HFF-Myc (cell line): ENCODE measurements at regions not wholly inside any gene's neighbourhood (a gene's known extent, or its start where the extent isn't known, plus 50 kb on each side); places are given as distances from the start of the nearest gene placed in this dataset.

ENCODE experiments used
- DNase-seq: peaks from one replicate; pipeline ENCODE4 v3.0.0-alpha.2; 2011; ENCODE audit warnings: low read depth; ENCODE audit errors: extremely low read depth
- H3K4me3 ChIP-seq: replicated peaks from 2 replicates; pipeline ENCODE4 v1.5.1; 2011; ENCODE audit warnings: low read depth, mild to moderate bottlenecking, control low read depth, low read length
- TF ChIP-seq, protein P1 (sequence below): IDR thresholded peaks from 2 replicates; pipeline ENCODE4 v1.5.1; 2012; ENCODE audit warnings: mild to moderate bottlenecking, low read depth, low read length, control low read depth; ENCODE audit errors: missing control alignments

DNA sequence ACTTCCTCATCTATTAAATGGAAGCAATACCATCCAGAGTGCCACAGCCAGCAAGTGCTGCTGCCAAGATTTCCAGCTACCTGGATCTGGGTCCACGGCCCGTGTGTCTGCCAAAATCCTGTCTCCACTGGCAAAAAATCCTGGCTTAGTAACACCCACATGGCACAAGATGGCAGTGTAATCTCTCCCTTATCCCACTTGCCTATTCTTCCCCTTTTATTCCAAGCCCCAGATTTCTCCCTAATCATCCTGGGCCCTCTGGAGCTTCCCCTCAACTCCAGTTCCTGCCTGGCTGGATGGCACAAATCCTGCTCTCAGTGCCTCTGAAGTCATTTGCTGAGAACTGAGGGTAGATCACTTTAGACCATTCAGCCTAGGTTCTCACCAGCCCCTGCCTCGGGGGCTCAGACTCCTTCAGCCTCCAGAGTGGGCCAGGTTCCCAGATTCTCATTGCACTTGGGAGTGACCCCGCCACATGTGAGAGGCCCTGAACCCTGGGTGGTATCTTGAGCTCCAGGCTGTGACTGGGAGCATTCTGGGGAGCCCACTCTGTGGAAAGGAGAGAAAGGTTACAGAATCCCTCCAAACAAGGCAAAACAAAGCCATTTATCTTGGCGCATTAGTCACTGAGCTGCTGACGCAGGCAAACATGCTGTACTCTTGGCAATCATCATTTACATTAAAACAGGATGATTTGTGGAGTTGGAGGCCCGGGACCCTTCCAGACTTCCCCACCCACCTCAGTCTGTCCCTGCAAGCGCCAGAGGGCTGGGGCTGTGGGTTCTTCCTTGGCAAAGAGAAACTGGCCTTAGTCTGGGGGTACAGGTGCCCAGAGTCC lies 325.8 kb downstream of the DYSF start:
- H3K4me3 ChIP-seq: no peak overlapping the region
- no peak for DNase-seq
- TF ChIP-seq, protein P1, sequence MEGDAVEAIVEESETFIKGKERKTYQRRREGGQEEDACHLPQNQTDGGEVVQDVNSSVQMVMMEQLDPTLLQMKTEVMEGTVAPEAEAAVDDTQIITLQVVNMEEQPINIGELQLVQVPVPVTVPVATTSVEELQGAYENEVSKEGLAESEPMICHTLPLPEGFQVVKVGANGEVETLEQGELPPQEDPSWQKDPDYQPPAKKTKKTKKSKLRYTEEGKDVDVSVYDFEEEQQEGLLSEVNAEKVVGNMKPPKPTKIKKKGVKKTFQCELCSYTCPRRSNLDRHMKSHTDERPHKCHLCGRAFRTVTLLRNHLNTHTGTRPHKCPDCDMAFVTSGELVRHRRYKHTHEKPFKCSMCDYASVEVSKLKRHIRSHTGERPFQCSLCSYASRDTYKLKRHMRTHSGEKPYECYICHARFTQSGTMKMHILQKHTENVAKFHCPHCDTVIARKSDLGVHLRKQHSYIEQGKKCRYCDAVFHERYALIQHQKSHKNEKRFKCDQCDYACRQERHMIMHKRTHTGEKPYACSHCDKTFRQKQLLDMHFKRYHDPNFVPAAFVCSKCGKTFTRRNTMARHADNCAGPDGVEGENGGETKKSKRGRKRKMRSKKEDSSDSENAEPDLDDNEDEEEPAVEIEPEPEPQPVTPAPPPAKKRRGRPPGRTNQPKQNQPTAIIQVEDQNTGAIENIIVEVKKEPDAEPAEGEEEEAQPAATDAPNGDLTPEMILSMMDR: peak; percentile 34

DNA sequence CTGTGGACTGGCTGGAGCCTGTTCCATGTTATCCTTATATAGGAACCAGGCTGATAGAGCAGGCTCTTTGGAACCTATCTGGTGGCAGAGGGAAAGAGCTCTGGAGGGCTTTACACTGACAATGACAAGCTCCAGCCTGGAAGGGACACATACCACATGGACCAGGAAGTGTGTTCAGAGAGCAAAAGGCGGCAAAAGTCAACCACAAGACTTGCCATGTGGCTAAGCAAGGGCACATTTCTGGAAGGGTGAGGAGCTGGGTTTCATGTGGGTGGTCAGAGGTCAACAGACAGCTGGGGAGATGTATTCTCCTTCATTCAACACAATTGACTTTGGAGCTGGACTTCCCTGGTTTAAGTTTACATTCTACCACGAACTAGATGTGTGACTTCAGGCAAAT lies 325.2 kb downstream of the DYSF start:
- no peak overlapping the region for H3K4me3 ChIP-seq
- TF ChIP-seq, protein P1: no peak
- no peak for DNase-seq

DNA sequence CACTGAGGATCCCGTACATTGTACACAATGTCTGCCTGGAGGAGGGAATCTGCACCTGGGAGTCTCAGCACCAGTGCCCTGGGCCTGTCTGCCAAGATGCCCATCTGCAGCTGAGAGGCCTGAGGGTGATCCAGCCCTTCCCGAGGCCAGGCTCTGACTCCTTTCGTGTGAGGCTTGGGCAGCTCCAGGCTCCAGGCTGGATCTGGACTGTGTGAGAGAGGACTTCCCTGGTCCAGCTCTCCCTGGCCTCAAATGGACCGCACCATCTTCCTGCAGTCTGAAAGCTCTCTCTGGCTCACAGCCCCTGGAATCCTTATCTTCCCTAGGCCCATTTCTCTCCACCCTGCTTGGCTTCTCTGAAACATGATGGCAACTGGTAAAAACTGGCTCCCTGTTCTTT lies 324.6 kb downstream of the DYSF start:
- no peak overlapping the region for H3K4me3 ChIP-seq
- TF ChIP-seq, protein P1: no peak
- no peak for DNase-seq

GRCh38 chr2:71776227-71776626 lies 322.9 kb downstream of the DYSF start:
- TF ChIP-seq, protein P1: no peak
- no peak for DNase-seq
- no peak overlapping the region for H3K4me3 ChIP-seq

GRCh38 chr2:71773218-71773617 lies 319.9 kb downstream of the DYSF start:
- TF ChIP-seq, protein P1: no peak
- no peak for DNase-seq
- no peak overlapping the region for H3K4me3 ChIP-seq

- no peak overlapping the region for H3K4me3 ChIP-seq
- TF ChIP-seq, protein P1: no peak
- DNase-seq: no peak
Observed at GRCh38 chr2:71772510-71773172, 319.3 kb downstream of the DYSF start.

- DNase-seq: no peak
- H3K4me3 ChIP-seq: no peak overlapping the region
- TF ChIP-seq, protein P1: no peak
Observed at GRCh38 chr2:71767663-71768062, 314.3 kb downstream of the DYSF start.
